ENCODE measurements at regions not wholly inside any gene's neighbourhood (a gene's known extent, or its start where the extent isn't known, plus 50 kb on each side); places are given as distances from the start of the nearest gene placed in this dataset.
A peak's percentile ranks its signal among the peaks of the same experiment; 100 is the strongest.

GRCh38 chr14:65329911-65330310, 82.6 kb upstream of the FUT8 start:
- Histone ChIP-seq H3K9me3 (ENCODE audit: control insufficient read depth in 2 of 2, low read length in 2 of 2) (no peaks in the 10 kb centered on the region), H3K9ac (ENCODE audit: low read depth in 1 of 2, low read length in 2 of 2) (no peak overlapping the region), H3K36me3 (ENCODE audit: control insufficient read depth in 2 of 2, insufficient read depth in 2 of 2, low read length in 2 of 2) (no peaks in the 10 kb centered on the region), H3K27ac (ENCODE audit: low read depth in 2 of 2, low read length in 2 of 2) (no peak overlapping the region), H3K4me3 (ENCODE audit: low read length in 2 of 2) (no peak overlapping the region), H3K4me1 (ENCODE audit: control insufficient read depth in 2 of 2, insufficient read depth in 2 of 2, low read length in 2 of 2) (peaks cover 11 to 13% of the 10 kb centered on the region in 2 donors), H3K27me3 (ENCODE audit: control insufficient read depth in 2 of 2, insufficient read depth in 2 of 2, low read length in 2 of 2) (no peaks in the 10 kb centered on the region)

- Histone ChIP-seq H3K4me3 (ENCODE audit: low read length in 2 of 2) (no peak overlapping the region), H3K9me3 (ENCODE audit: control insufficient read depth in 2 of 2, low read length in 2 of 2) (no peaks in the 10 kb centered on the region), H3K36me3 (ENCODE audit: control insufficient read depth in 2 of 2, insufficient read depth in 2 of 2, low read length in 2 of 2) (no peaks in the 10 kb centered on the region), H3K9ac (ENCODE audit: low read depth in 1 of 2, low read length in 2 of 2) (no peak overlapping the region), H3K27ac (ENCODE audit: low read depth in 2 of 2, low read length in 2 of 2) (peak overlapping the region in 1 of 2 donors; percentile 2), H3K4me1 (ENCODE audit: control insufficient read depth in 2 of 2, insufficient read depth in 2 of 2, low read length in 2 of 2) (peaks cover 16 to 17% of the 10 kb centered on the region in 2 donors), H3K27me3 (ENCODE audit: control insufficient read depth in 2 of 2, insufficient read depth in 2 of 2, low read length in 2 of 2) (no peaks in the 10 kb centered on the region)
Measured at GRCh38 chr14:65330416-65330815, 82.1 kb upstream of the FUT8 start.

- H3K36me3 ChIP-seq (ENCODE audit: control insufficient read depth in 2 of 2, insufficient read depth in 2 of 2, low read length in 2 of 2): no peaks in the 10 kb centered on the region
- H3K4me3 ChIP-seq (ENCODE audit: low read length in 2 of 2): no peak overlapping the region
- H3K27ac ChIP-seq (ENCODE audit: low read depth in 2 of 2, low read length in 2 of 2): no peak overlapping the region
- H3K9me3 ChIP-seq (ENCODE audit: control insufficient read depth in 2 of 2, low read length in 2 of 2): no peaks in the 10 kb centered on the region
- no peak overlapping the region for H3K9ac ChIP-seq (ENCODE audit: low read depth in 1 of 2, low read length in 2 of 2)
- no peaks in the 10 kb centered on the region for H3K27me3 ChIP-seq (ENCODE audit: control insufficient read depth in 2 of 2, insufficient read depth in 2 of 2, low read length in 2 of 2)
- peaks cover 26 to 28% of the 10 kb centered on the region in 2 donors for H3K4me1 ChIP-seq (ENCODE audit: control insufficient read depth in 2 of 2, insufficient read depth in 2 of 2, low read length in 2 of 2)
Measured at GRCh38 chr14:65331652-65332051, 80.9 kb upstream of the FUT8 start.

DNA sequence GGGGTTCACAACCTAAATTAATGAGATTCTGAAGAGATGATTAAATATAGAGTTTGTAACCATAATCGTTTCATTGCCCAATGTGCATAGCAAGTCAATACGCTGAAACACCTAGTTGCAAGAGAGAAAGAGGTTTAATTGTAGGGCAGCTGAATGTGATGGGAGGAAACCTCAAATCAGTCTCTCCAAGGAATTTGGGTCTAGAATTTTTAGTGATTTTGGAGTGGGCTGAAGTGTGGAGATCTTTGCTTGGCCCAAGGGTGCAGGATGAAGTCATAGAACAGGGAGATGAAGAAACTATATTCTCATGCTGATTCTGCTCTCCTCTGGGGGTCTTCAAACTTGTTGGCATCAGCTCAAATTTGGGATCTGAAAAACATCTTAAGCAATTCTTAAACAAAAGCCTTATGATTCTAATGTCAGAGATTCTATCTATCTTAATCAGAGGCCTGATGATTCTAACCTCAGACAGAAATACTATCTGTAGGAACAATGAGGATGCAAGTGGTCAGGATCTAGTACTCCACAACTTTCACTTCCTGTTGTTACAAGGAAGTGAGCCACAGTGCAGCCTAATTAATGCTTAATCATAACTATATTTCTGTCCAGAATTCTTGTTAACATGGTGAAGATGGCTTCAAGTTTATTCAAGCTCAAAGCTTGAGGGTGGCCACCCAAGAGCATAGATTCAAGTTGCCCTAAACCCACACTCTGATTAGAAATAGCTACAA, 80.2 kb upstream of the FUT8 start:
- Histone ChIP-seq H3K9me3 (ENCODE audit: control insufficient read depth in 2 of 2, low read length in 2 of 2) (no peaks in the 10 kb centered on the region), H3K4me1 (ENCODE audit: control insufficient read depth in 2 of 2, insufficient read depth in 2 of 2, low read length in 2 of 2) (peaks cover 26 to 28% of the 10 kb centered on the region in 2 donors), H3K9ac (ENCODE audit: low read depth in 1 of 2, low read length in 2 of 2) (no peak overlapping the region), H3K36me3 (ENCODE audit: control insufficient read depth in 2 of 2, insufficient read depth in 2 of 2, low read length in 2 of 2) (no peaks in the 10 kb centered on the region), H3K27me3 (ENCODE audit: control insufficient read depth in 2 of 2, insufficient read depth in 2 of 2, low read length in 2 of 2) (no peaks in the 10 kb centered on the region), H3K4me3 (ENCODE audit: low read length in 2 of 2) (no peak overlapping the region), H3K27ac (ENCODE audit: low read depth in 2 of 2, low read length in 2 of 2) (no peak overlapping the region)

DNA sequence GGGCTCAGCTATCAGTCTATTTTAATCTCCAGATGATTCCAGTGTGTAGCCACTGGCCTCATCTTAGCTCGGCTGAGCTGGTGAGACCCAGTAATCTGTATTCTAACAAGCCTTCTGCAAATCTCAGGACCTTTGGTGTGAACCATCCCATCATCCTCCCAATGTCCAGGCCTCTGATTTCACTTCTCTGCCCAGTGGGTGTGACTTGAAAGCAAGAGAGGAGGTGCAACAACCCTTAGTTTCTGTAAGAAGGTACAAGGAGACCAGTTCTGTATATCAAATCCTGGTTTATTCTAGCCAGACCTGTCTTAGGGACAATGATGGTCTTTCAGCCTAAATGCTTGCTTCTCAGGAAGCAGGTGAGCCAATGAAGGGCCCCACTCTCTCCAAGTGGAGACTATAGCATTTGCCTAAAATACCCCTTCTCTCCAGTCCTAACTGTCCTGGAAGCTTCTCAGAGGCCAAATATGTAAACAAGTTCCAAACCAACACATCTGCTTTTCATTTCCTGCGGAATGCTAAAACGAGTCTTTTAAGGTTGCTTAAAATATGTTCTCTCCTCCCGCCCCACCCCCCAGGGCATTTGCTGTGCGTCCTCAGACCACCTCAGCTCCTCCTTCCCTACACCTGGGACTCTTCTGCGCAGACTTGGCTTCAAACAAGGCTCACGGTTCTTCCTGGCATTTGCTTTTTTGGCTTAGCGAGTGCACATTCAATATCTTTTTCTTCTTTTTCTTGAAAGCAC, 78.4 kb upstream of the FUT8 start:
- peaks cover 26 to 32% of the 10 kb centered on the region in 2 donors for H3K4me1 ChIP-seq (ENCODE audit: control insufficient read depth in 2 of 2, insufficient read depth in 2 of 2, low read length in 2 of 2)
- no peaks in the 10 kb centered on the region for H3K27me3 ChIP-seq (ENCODE audit: control insufficient read depth in 2 of 2, insufficient read depth in 2 of 2, low read length in 2 of 2)
- peak overlapping the region; percentile 75 to 92 for H3K27ac ChIP-seq (ENCODE audit: low read depth in 2 of 2, low read length in 2 of 2)
- no peaks in the 10 kb centered on the region for H3K36me3 ChIP-seq (ENCODE audit: control insufficient read depth in 2 of 2, insufficient read depth in 2 of 2, low read length in 2 of 2)
- no peaks in the 10 kb centered on the region for H3K9me3 ChIP-seq (ENCODE audit: control insufficient read depth in 2 of 2, low read length in 2 of 2)
- H3K4me3 ChIP-seq (ENCODE audit: low read length in 2 of 2): peak overlapping the region in 1 of 2 donors; percentile 13
- peak overlapping the region in 1 of 2 donors; percentile 23 for H3K9ac ChIP-seq (ENCODE audit: low read depth in 1 of 2, low read length in 2 of 2)

DNA sequence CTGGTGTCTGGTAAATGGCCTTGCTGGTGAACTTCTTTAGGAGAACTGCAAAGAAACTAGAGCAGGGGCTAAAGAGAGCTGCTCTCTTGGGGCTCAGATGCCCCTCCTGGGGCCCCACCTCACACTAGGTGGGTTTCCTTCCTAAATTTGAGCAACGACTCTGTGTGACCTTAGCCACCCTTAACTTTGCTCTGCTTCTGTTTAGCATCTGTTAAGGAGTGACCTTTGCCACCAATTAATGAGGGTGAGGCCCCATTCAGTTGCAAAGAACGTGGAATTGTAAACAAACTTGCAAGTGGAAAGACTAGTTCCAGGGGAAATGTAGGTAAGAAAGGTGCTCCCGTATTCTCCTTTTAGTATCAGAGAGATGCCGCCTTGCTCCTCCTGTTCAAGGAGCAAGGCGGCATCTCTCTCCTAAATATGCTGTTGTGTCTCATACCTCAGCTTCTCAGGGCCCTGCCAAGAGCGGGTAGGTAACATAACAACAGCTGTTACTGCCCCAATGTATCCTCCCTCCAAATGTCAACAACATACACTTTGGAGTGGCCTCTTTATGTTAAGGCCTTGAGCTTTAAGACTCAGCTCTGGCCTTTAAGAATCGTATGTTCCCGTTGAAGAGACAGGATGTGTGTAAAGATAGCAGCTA, 77.6 kb upstream of the FUT8 start:
- Histone ChIP-seq H3K4me1 (ENCODE audit: control insufficient read depth in 2 of 2, insufficient read depth in 2 of 2, low read length in 2 of 2) (peaks cover 26 to 32% of the 10 kb centered on the region in 2 donors), H3K9me3 (ENCODE audit: control insufficient read depth in 2 of 2, low read length in 2 of 2) (no peaks in the 10 kb centered on the region), H3K4me3 (ENCODE audit: low read length in 2 of 2) (no peak overlapping the region), H3K27ac (ENCODE audit: low read depth in 2 of 2, low read length in 2 of 2) (peak overlapping the region; percentile 75 to 92), H3K9ac (ENCODE audit: low read depth in 1 of 2, low read length in 2 of 2) (peak overlapping the region; percentile 28 to 49), H3K27me3 (ENCODE audit: control insufficient read depth in 2 of 2, insufficient read depth in 2 of 2, low read length in 2 of 2) (no peaks in the 10 kb centered on the region), H3K36me3 (ENCODE audit: control insufficient read depth in 2 of 2, insufficient read depth in 2 of 2, low read length in 2 of 2) (no peaks in the 10 kb centered on the region)

DNA sequence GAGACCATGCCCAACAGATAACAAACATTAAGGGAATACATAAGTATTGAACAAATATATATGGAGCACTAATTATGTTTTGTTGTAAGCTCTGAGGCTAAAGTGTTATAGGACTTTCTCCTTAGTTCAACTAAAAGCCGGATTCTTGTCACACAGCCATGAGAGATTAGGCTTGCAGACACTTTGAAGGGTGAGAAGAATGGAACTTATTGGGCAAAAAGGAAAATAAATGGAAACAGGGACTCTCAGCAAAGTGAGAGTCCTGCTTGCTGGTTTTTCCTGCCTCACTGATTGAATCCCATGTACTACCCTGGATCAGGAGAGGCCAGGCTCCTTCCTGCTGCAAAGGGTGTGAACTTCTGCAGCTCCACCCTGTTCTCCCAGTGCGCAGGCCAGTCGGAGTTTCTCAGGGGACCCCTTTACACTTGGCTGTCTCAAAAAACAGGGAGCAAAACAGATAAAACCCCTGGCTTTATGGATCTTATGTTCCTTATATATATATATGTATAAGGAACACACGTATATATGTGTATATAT, 77.1 kb upstream of the FUT8 start:
- Histone ChIP-seq H3K36me3 (ENCODE audit: control insufficient read depth in 2 of 2, insufficient read depth in 2 of 2, low read length in 2 of 2) (no peaks in the 10 kb centered on the region), H3K4me3 (ENCODE audit: low read length in 2 of 2) (no peak overlapping the region), H3K9ac (ENCODE audit: low read depth in 1 of 2, low read length in 2 of 2) (peak overlapping the region; percentile 28 to 49), H3K4me1 (ENCODE audit: control insufficient read depth in 2 of 2, insufficient read depth in 2 of 2, low read length in 2 of 2) (peaks cover 26 to 32% of the 10 kb centered on the region in 2 donors), H3K27me3 (ENCODE audit: control insufficient read depth in 2 of 2, insufficient read depth in 2 of 2, low read length in 2 of 2) (no peaks in the 10 kb centered on the region), H3K27ac (ENCODE audit: low read depth in 2 of 2, low read length in 2 of 2) (peak overlapping the region; percentile 75 to 92), H3K9me3 (ENCODE audit: control insufficient read depth in 2 of 2, low read length in 2 of 2) (no peaks in the 10 kb centered on the region)

DNA sequence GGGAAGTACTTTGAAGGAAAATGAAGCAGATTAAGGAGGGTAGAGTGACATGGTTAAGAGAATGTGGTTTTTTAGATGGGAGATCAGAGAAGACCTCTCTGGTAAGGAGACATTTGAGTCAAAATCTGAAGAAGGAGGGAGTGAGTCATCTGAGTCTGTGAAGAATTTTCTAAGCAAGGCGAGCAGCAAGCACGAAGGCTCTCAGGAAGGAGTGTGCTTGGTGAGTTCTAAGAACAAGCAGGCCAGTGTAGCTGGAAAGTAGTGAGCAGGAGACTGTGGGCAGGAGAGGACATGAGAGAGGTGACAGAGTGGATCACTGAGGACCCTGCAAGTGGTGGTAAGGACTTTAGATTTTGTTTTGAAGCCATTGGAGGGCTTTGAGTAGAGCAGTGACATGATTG, 76.3 kb upstream of the FUT8 start:
- H3K4me1 ChIP-seq (ENCODE audit: control insufficient read depth in 2 of 2, insufficient read depth in 2 of 2, low read length in 2 of 2): peaks cover 26 to 32% of the 10 kb centered on the region in 2 donors
- no peaks in the 10 kb centered on the region for H3K27me3 ChIP-seq (ENCODE audit: control insufficient read depth in 2 of 2, insufficient read depth in 2 of 2, low read length in 2 of 2)
- peak overlapping the region in 1 of 2 donors; percentile 17 for H3K9ac ChIP-seq (ENCODE audit: low read depth in 1 of 2, low read length in 2 of 2)
- no peaks in the 10 kb centered on the region for H3K9me3 ChIP-seq (ENCODE audit: control insufficient read depth in 2 of 2, low read length in 2 of 2)
- no peaks in the 10 kb centered on the region for H3K36me3 ChIP-seq (ENCODE audit: control insufficient read depth in 2 of 2, insufficient read depth in 2 of 2, low read length in 2 of 2)
- no peak overlapping the region for H3K4me3 ChIP-seq (ENCODE audit: low read length in 2 of 2)
- peak overlapping the region; percentile 75 to 92 for H3K27ac ChIP-seq (ENCODE audit: low read depth in 2 of 2, low read length in 2 of 2)

GRCh38 chr14:65339866-65340265, 72.7 kb upstream of the FUT8 start:
- Histone ChIP-seq H3K4me1 (ENCODE audit: control insufficient read depth in 2 of 2, insufficient read depth in 2 of 2, low read length in 2 of 2) (peaks cover 12 to 21% of the 10 kb centered on the region in 2 donors), H3K27me3 (ENCODE audit: control insufficient read depth in 2 of 2, insufficient read depth in 2 of 2, low read length in 2 of 2) (no peaks in the 10 kb centered on the region), H3K27ac (ENCODE audit: low read depth in 2 of 2, low read length in 2 of 2) (no peak overlapping the region), H3K36me3 (ENCODE audit: control insufficient read depth in 2 of 2, insufficient read depth in 2 of 2, low read length in 2 of 2) (no peaks in the 10 kb centered on the region), H3K4me3 (ENCODE audit: low read length in 2 of 2) (no peak overlapping the region), H3K9me3 (ENCODE audit: control insufficient read depth in 2 of 2, low read length in 2 of 2) (no peaks in the 10 kb centered on the region), H3K9ac (ENCODE audit: low read depth in 1 of 2, low read length in 2 of 2) (no peak overlapping the region)

DNA sequence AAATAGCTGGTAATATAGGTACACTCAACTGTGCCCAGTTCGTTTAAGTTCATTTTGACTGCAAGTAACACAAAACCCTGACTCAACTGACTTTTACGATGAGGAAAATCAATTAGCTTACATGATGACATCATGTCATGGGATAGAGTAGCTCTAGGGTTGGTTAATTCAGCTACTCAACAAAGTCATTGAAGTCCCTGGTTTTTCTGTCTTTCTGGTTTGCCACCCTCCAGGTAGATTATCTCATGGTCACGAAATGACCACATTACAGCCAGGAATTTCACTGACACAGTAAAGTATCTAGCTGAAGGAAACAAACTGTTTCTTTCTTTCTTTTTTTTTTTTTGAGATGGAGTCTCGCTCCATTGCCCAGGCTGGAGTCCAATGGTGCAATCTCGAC, 68.5 kb upstream of the FUT8 start:
- no peaks in the 10 kb centered on the region for H3K27me3 ChIP-seq (ENCODE audit: control insufficient read depth in 2 of 2, insufficient read depth in 2 of 2, low read length in 2 of 2)
- H3K27ac ChIP-seq (ENCODE audit: low read depth in 2 of 2, low read length in 2 of 2): no peak overlapping the region
- no peak overlapping the region for H3K9ac ChIP-seq (ENCODE audit: low read depth in 1 of 2, low read length in 2 of 2)
- H3K4me3 ChIP-seq (ENCODE audit: low read length in 2 of 2): no peak overlapping the region
- H3K9me3 ChIP-seq (ENCODE audit: control insufficient read depth in 2 of 2, low read length in 2 of 2): no peaks in the 10 kb centered on the region
- no peaks in the 10 kb centered on the region for H3K36me3 ChIP-seq (ENCODE audit: control insufficient read depth in 2 of 2, insufficient read depth in 2 of 2, low read length in 2 of 2)
- H3K4me1 ChIP-seq (ENCODE audit: control insufficient read depth in 2 of 2, insufficient read depth in 2 of 2, low read length in 2 of 2): no peaks in the 10 kb centered on the region
